K562 (cell line): ENCODE measurements at regions not wholly inside any gene's neighbourhood (a gene's known extent, or its start where the extent isn't known, plus 50 kb on each side); places are given as distances from the start of the nearest gene placed in this dataset.
"Not testable (repeated sequence)": the region's sequence is repeated elsewhere in the genome, so short reads cannot be mapped to it uniquely, and the experiment has no call there.

ENCODE experiments used
- ATAC-seq: fragments of 200-7000 bp; cut with Tn5 transposase; 3 replicates; pipeline ENCODE4 v1.9.1; 2020; ENCODE audit warnings: moderate library complexity
- BruUV-seq: library from RNA; stranded (reverse); fragments of 400-500 nt; replicated peaks from 2 replicates; lab custom pipeline; 2021; lab: Mats Ljungman, UMichigan
- CTCF ChIA-PET: fragments of 300-600 bp; formaldehyde crosslinking; extraction: SDS; loops from one replicate; lab custom pipeline; 2021; ENCODE audit warnings: low intra/inter-chr PET ratio; lab: Yijun Ruan, JAX
- POLR2A ChIA-PET: fragments of 300-600, 350-650 bp; sonication (Branson Sonifier 250); formaldehyde crosslinking; extraction: SDS; loops from one replicate; lab custom pipeline; 2021; ENCODE audit warnings: antibody characterized with exemption, inconsistent platforms; lab: Yijun Ruan, JAX
- DNase-seq, 4 experiments: peaks; one replicate each; pipeline versions ENCODE4 v3.0.0 to v3.0.0-alpha.2; 2011 to 2018; ENCODE audit warnings: low spot score in 3 of 4, mixed read lengths in 3 of 4; ENCODE audit errors: extremely low read depth in 1 of 4
- FAIRE-seq: peaks from 2 replicates; lab custom pipeline; 2011; peaks lifted over from hg19 to GRCh38; lab: Jason Lieb, UNC
- H2AFZ ChIP-seq: 2 replicates; pipeline ENCODE4 v1.6.0; 2011; ENCODE audit warnings: low read depth, low read length, control low read depth, inconsistent platforms
- H3K27ac ChIP-seq: fragments of 200-600 bp; 3 replicates; pipeline ENCODE4 v1.8.0; 2011; ENCODE audit warnings: low read depth, mild to moderate bottlenecking, control low read depth, inconsistent platforms, low read length, moderate library complexity, mixed read lengths; ENCODE audit errors: extremely low read depth
- H3K27me3 ChIP-seq, 2 experiments: fragments of 300-600 bp in 1 of 2; 2 replicates in 1 of 2; 3 replicates in 1 of 2; pipeline versions ENCODE4 v1.6.0 to v1.8.0; 2011; ENCODE audit warnings: inconsistent platforms in 2 of 2, low read length in 2 of 2, mild to moderate bottlenecking in 1 of 2, mixed read lengths in 1 of 2, moderate library complexity in 1 of 2; ENCODE audit not compliant: control insufficient read depth in 2 of 2, insufficient read depth in 2 of 2
- H3K36me3 ChIP-seq: fragments of 300-600 bp; 3 replicates; pipeline ENCODE4 v1.8.0; 2011; ENCODE audit warnings: mild to moderate bottlenecking, low read length, inconsistent platforms; ENCODE audit not compliant: control insufficient read depth, insufficient read depth
- H3K4me1 ChIP-seq, 2 experiments: fragments of 200-600 bp in 1 of 2; replicated peaks in 1 of 2; 2 replicates in 1 of 2; 3 replicates in 1 of 2; pipeline versions ENCODE4 v1.5.1 to v1.8.0; 2011; ENCODE audit warnings: inconsistent platforms in 2 of 2, low read length in 2 of 2, mild to moderate bottlenecking in 1 of 2, mixed read lengths in 1 of 2, moderate library complexity in 1 of 2; ENCODE audit not compliant: control insufficient read depth in 2 of 2, insufficient read depth in 2 of 2
- H3K4me2 ChIP-seq: 2 replicates; pipeline ENCODE4 v1.6.1; 2011; ENCODE audit warnings: low read length, control low read depth, inconsistent platforms, mixed read lengths; ENCODE audit not compliant: insufficient read depth
- H3K4me3 ChIP-seq: fragments of 200-600 bp; sonication (generic), shearing (Covaris generic); 2 replicates; pipeline ENCODE4 v1.5.1; 2016; ENCODE audit warnings: control low read depth, inconsistent platforms
- H3K79me2 ChIP-seq: fragments of 200-600 bp; 3 replicates; pipeline ENCODE4 v1.8.0; 2011; ENCODE audit warnings: low read length, inconsistent platforms; ENCODE audit not compliant: control insufficient read depth, insufficient read depth
- H3K9ac ChIP-seq, 2 experiments: 2 replicates each; pipeline versions ENCODE4 v1.6.0 to v1.6.1; 2011; ENCODE audit warnings: low read depth in 2 of 2, low read length in 2 of 2, control low read depth in 1 of 2, inconsistent platforms in 1 of 2, mild to moderate bottlenecking in 1 of 2, mixed read lengths in 1 of 2; ENCODE audit not compliant: insufficient read depth in 1 of 2
- H3K9me1 ChIP-seq: one replicate; pipeline ENCODE4 v1.6.0; 2011; ENCODE audit warnings: inconsistent platforms, mild to moderate bottlenecking, low read length, moderate library complexity; ENCODE audit not compliant: control insufficient read depth, insufficient read depth
- H3K9me3 ChIP-seq: replicated peaks from 2 replicates; pipeline ENCODE4 v1.5.1; 2011; ENCODE audit warnings: low read depth, low read length, inconsistent platforms; ENCODE audit not compliant: control insufficient read depth, insufficient read depth
- H4K20me1 ChIP-seq: replicated peaks from 2 replicates; pipeline ENCODE4 v1.6.1; 2011; ENCODE audit warnings: low read length, inconsistent platforms, mixed read lengths; ENCODE audit not compliant: control insufficient read depth, insufficient read depth
- ARID4B ChIP-seq: sonication (generic); formaldehyde crosslinking; IDR thresholded peaks from 2 replicates; pipeline ENCODE4 v1.8.0; 2022; ENCODE audit warnings: mild to moderate bottlenecking, missing genetic modification reagents
- MEF2D ChIP-seq: conservative IDR thresholded peaks from 2 replicates; pipeline ENCODE4 v1.6.1; 2016; ENCODE audit warnings: low read depth, missing genetic modification characterization, missing compliant biosample characterization
- STAT6 ChIP-seq: sonication (generic); formaldehyde crosslinking; IDR thresholded peaks from 2 replicates; pipeline ENCODE4 v1.8.1; 2023; ENCODE audit warnings: mild to moderate bottlenecking, missing genetic modification reagents
- THRA ChIP-seq: fragments of 450-650 bp; IDR thresholded peaks from 2 replicates; pipeline ENCODE4 v1.6.1; 2017; ENCODE audit warnings: mild to moderate bottlenecking, moderate library complexity
- WGBS: fragments of 100-300 bp; shearing (Covaris generic); methylation state at CpG from one replicate; pipeline ENCODE4 v1.1.6; 2016; ENCODE audit warnings: low coverage, mixed read lengths; ENCODE audit not compliant: insufficient coverage; ENCODE audit errors: missing lambda C conversion rate; 5-methylcytosine and 5-hydroxymethylcytosine counted together
- in situ Hi-C: fragments of 300-500 bp; cut with MboI; formaldehyde crosslinking; loops from 4 replicates; pipeline ENCODE4 v1.15.0; 2018; ENCODE audit warnings: inconsistent platforms, mixed read lengths
- intact Hi-C: fragments of 100-400 bp; cut with micrococcal nuclease; formaldehyde crosslinking; loops from 2 replicates; pipeline ENCODE4 v1.14.2; 2022

- TF ChIP-seq ARID4B (CRISPR knock-in tag) = no peak
- no peak for TF ChIP-seq THRA
- TF ChIP-seq MEF2D (tag) = no peak
- no peak for TF ChIP-seq STAT6
Observed at GRCh38 chr15:38024293-38025091, 90.1 kb downstream of the TMCO5A start (continued).

- not testable (repeated sequence) for DNase-seq, H3K36me3 ChIP-seq, H3K9ac ChIP-seq
Observed at GRCh38 chr15:38025656-38026055, 91.2 kb downstream of the TMCO5A start.

More at GRCh38 chr15:38025656-38026055, 91.2 kb downstream of the TMCO5A start:
- no CpG with 5 or more reads among the region's 1 CpG for WGBS
- H3K4me3 ChIP-seq, CTCF ChIA-PET, H3K9me3 ChIP-seq, FAIRE-seq, H4K20me1 ChIP-seq, in situ Hi-C loops, POLR2A ChIA-PET, BruUV-seq, H3K9me1 ChIP-seq, H2AFZ ChIP-seq, H3K79me2 ChIP-seq, ATAC-seq, H3K4me1 ChIP-seq, H3K4me2 ChIP-seq, H3K27ac ChIP-seq, H3K27me3 ChIP-seq, intact Hi-C loops: not testable (repeated sequence)
